Keratinocyte (primary cell): ENCODE measurements at regions not wholly inside any gene's neighbourhood (a gene's known extent, or its start where the extent isn't known, plus 50 kb on each side); places are given as distances from the start of the nearest gene placed in this dataset.
"Not testable (repeated sequence)": the region's sequence is repeated elsewhere in the genome, so short reads cannot be mapped to it uniquely, and the experiment has no call there.

Experiments
- DNase-seq: peaks from one replicate; pipeline ENCODE4 v3.0.0-alpha.2; 2011; ENCODE audit warnings: low read depth, missing footprints, low spot score
- FAIRE-seq: peaks from 2 replicates; lab custom pipeline; 2011; peaks lifted over from hg19 to GRCh38; lab: Jason Lieb, UNC
- H2AFZ ChIP-seq: 2 replicates; pipeline ENCODE4 v1.6.0; 2012; ENCODE audit warnings: low read length, control low read depth, inconsistent platforms; ENCODE audit not compliant: control insufficient read depth
- H3K27ac ChIP-seq: 2 replicates; pipeline ENCODE4 v1.5.1; 2011; ENCODE audit warnings: low read length; ENCODE audit not compliant: control insufficient read depth, insufficient read depth
- H3K27me3 ChIP-seq: 3 replicates; pipeline ENCODE4 v1.6.0; 2011; ENCODE audit warnings: low read length; ENCODE audit not compliant: control insufficient read depth, insufficient read depth; ENCODE audit errors: extremely low read depth
- H3K36me3 ChIP-seq, 2 experiments: 2 replicates in 1 of 2; 3 replicates in 1 of 2; pipeline ENCODE4 v1.5.1; 2011; ENCODE audit warnings: low read length in 2 of 2, mild to moderate bottlenecking in 1 of 2; ENCODE audit not compliant: control insufficient read depth in 2 of 2, insufficient read depth in 2 of 2; ENCODE audit errors: extremely low read depth in 1 of 2
- H3K4me1 ChIP-seq: 3 replicates; pipeline ENCODE4 v1.5.1; 2011; ENCODE audit warnings: low read length; ENCODE audit not compliant: control insufficient read depth, insufficient read depth; ENCODE audit errors: extremely low read depth
- H3K4me2 ChIP-seq: 3 replicates; pipeline ENCODE4 v1.6.0; 2011; ENCODE audit warnings: low read depth, low read length; ENCODE audit not compliant: control insufficient read depth, insufficient read depth; ENCODE audit errors: extremely low read depth
- H3K4me3 ChIP-seq, 3 experiments: fragments of 200-600 bp in 1 of 3; sonication (generic) in 1 of 3; 2 replicates in 2 of 3; 3 replicates in 1 of 3; pipeline ENCODE4 v1.5.1; 2011 to 2016; ENCODE audit warnings: low read length in 3 of 3, mild to moderate bottlenecking in 3 of 3, control low read depth in 2 of 3, inconsistent platforms in 1 of 3, low read depth in 1 of 3, mixed read lengths in 1 of 3, mixed run types in 1 of 3, moderate library complexity in 1 of 3; ENCODE audit not compliant: control insufficient read depth in 2 of 3, insufficient read depth in 2 of 3; ENCODE audit errors: extremely low read depth in 1 of 3
- H3K79me2 ChIP-seq: 2 replicates; pipeline ENCODE4 v1.6.0; 2012; ENCODE audit warnings: low read length; ENCODE audit not compliant: control insufficient read depth, insufficient read depth
- H3K9ac ChIP-seq: 3 replicates; pipeline ENCODE4 v1.6.0; 2011; ENCODE audit warnings: low read length; ENCODE audit not compliant: control insufficient read depth, insufficient read depth; ENCODE audit errors: extremely low read depth
- H3K9me1 ChIP-seq: 3 replicates; pipeline ENCODE4 v1.6.0; 2011; ENCODE audit warnings: low read length; ENCODE audit not compliant: control insufficient read depth, insufficient read depth; ENCODE audit errors: extremely low read depth
- H3K9me3 ChIP-seq: 2 replicates; pipeline ENCODE4 v1.5.1; 2012; ENCODE audit warnings: low read depth, low read length; ENCODE audit not compliant: control insufficient read depth
- H4K20me1 ChIP-seq: 3 replicates; pipeline ENCODE4 v1.6.0; 2011; ENCODE audit warnings: low read length; ENCODE audit not compliant: control insufficient read depth, insufficient read depth; ENCODE audit errors: extremely low read depth
- CTCF ChIP-seq, 3 experiments: IDR thresholded peaks in 1 of 3; conservative IDR thresholded peaks in 1 of 3; optimal IDR thresholded peaks in 1 of 3; 2 replicates in 2 of 3; 3 replicates in 1 of 3; pipeline versions ENCODE3 to v1.5.1; 2011; ENCODE audit warnings: low read length in 3 of 3, mild to moderate bottlenecking in 3 of 3, moderate library complexity in 2 of 3, control low read depth in 1 of 3, inconsistent platforms in 1 of 3; ENCODE audit not compliant: insufficient read depth in 2 of 3; ENCODE audit errors: extremely low read depth in 1 of 3
- EZH2 ChIP-seq: IDR thresholded peaks from one replicate; pipeline ENCODE4 v1.6.1; 2012; ENCODE audit warnings: inconsistent platforms, mild to moderate bottlenecking, low read length, moderate library complexity
- dilution Hi-C: fragments of 300-500 bp; cut with MboI; formaldehyde crosslinking; loops from one replicate; pipeline ENCODE4 v1.7.0; 2020; ENCODE audit warnings: low sequenced_read_pairs; ENCODE audit not compliant: extremely low pct_ligation_motif_present

GRCh38 chr10:29730458-29730857 is 95.7 kb upstream of the SVIL start:
- TF ChIP-seq CTCF (optimal IDR thresholded peaks at IDR 0.05 in 1 of 3, IDR thresholded peaks at IDR 0.05 in 1 of 3, conservative IDR thresholded peaks at IDR 0.05 in 1 of 3; ENCODE audit: extremely low read depth in 1 of 3, insufficient read depth in 2 of 3, low read length in 3 of 3) = no peak
- no peak for TF ChIP-seq EZH2
- DNase-seq = no peak
- Histone ChIP-seq H4K20me1 (peaks cover 3% of the 10 kb centered on the region), H3K79me2 (peaks cover 92% of the 10 kb centered on the region), H3K4me2 (no peak overlapping the region), H3K27me3 (no peaks in the 10 kb centered on the region), H3K9ac (no peak overlapping the region), H3K9me3 (no peaks in the 10 kb centered on the region), H3K4me3 (no peak overlapping the region), H3K9me1 (no peaks in the 10 kb centered on the region), H3K4me1 (peaks cover 17% of the 10 kb centered on the region), H3K36me3 (peaks cover 0 to 6% of the 10 kb centered on the region in 2 experiments), H2AFZ (no peak overlapping the region), H3K27ac (no peak overlapping the region)
- dilution Hi-C loops = no loop called here
- FAIRE-seq = peak; percentile 44

GRCh38 chr10:29728541-29729049 is 93.8 kb upstream of the SVIL start:
- Histone ChIP-seq H3K9me1 (no peaks in the 10 kb centered on the region), H3K4me3 (no peak overlapping the region), H4K20me1 (peaks cover 3% of the 10 kb centered on the region), H3K27ac (no peak overlapping the region), H3K27me3 (no peaks in the 10 kb centered on the region), H3K9ac (no peak overlapping the region), H3K4me2 (no peak overlapping the region), H2AFZ (no peak overlapping the region), H3K36me3 (peaks cover 2 to 6% of the 10 kb centered on the region in 2 experiments), H3K4me1 (peaks cover 7% of the 10 kb centered on the region), H3K9me3 (no peaks in the 10 kb centered on the region), H3K79me2 (peaks cover 90% of the 10 kb centered on the region)
- DNase-seq (no peak), FAIRE-seq (no peak)
- dilution Hi-C loops = no loop called here
- TF ChIP-seq CTCF (optimal IDR thresholded peaks at IDR 0.05 in 1 of 3, IDR thresholded peaks at IDR 0.05 in 1 of 3, conservative IDR thresholded peaks at IDR 0.05 in 1 of 3; ENCODE audit: extremely low read depth in 1 of 3, insufficient read depth in 2 of 3, low read length in 3 of 3) (no peak), EZH2 (no peak)

GRCh38 chr10:29725927-29726326 is 91.2 kb upstream of the SVIL start:
- peaks cover 85% of the 10 kb centered on the region for H3K79me2 ChIP-seq
- H3K27me3 ChIP-seq, H3K9ac ChIP-seq, FAIRE-seq, H3K9me3 ChIP-seq, H3K36me3 ChIP-seq, H4K20me1 ChIP-seq, H3K4me1 ChIP-seq, H3K9me1 ChIP-seq, dilution Hi-C loops, DNase-seq, H2AFZ ChIP-seq, H3K4me3 ChIP-seq, H3K27ac ChIP-seq, H3K4me2 ChIP-seq: not testable (repeated sequence)
